OCI-LY1 (cell line): ENCODE measurements at regions not wholly inside any gene's neighbourhood (a gene's known extent, or its start where the extent isn't known, plus 50 kb on each side); places are given as distances from the start of the nearest gene placed in this dataset.

ENCODE experiments used
- CTCF ChIP-seq: fragments of 200-600 bp; sonication (generic), shearing (Covaris generic); IDR thresholded peaks from 2 replicates; pipeline ENCODE4 v1.5.1; 2017; ENCODE audit warnings: mild to moderate bottlenecking, antibody characterized with exemption, low read length, moderate library complexity, mixed read lengths
- EZH2 ChIP-seq: fragments of 200-600 bp; sonication (generic), shearing (Covaris generic); IDR thresholded peaks from 2 replicates; pipeline ENCODE4 v1.8.0; 2017; ENCODE audit warnings: borderline replicate concordance, mixed run types, mild to moderate bottlenecking, antibody characterized with exemption, low read length, moderate library complexity, mixed read lengths

GRCh38 chr2:121165038-121165542 lies 119.9 kb downstream of the TFCP2L1 start:
- TF ChIP-seq CTCF: no peak
- TF ChIP-seq EZH2: no peak
